GM06990 (cell line): ENCODE measurements at regions not wholly inside any gene's neighbourhood (a gene's known extent, or its start where the extent isn't known, plus 50 kb on each side); places are given as distances from the start of the nearest gene placed in this dataset.

Source experiments
- DNase-seq: peaks from one replicate; pipeline ENCODE4 v3.0.0-alpha.2; 2011; ENCODE audit not compliant: insufficient read length; ENCODE audit errors: extremely low read depth
- H3K27me3 ChIP-seq: replicated peaks from 2 replicates; pipeline ENCODE4 v1.6.0; 2011; ENCODE audit warnings: low read length; ENCODE audit not compliant: control insufficient read depth, insufficient read depth
- H3K36me3 ChIP-seq: 2 replicates; pipeline ENCODE4 v1.5.1; 2011; ENCODE audit warnings: low read length; ENCODE audit not compliant: control insufficient read depth, insufficient read depth
- H3K4me3 ChIP-seq: replicated peaks from 2 replicates; pipeline ENCODE4 v1.5.1; 2011; ENCODE audit warnings: low read depth, mild to moderate bottlenecking, control low read depth, low read length
- CTCF ChIP-seq: IDR thresholded peaks from 2 replicates; pipeline ENCODE4 v1.5.1; 2011; ENCODE audit warnings: low read length, control low read depth, mild to moderate bottlenecking, inconsistent platforms; ENCODE audit not compliant: insufficient read depth, poor library complexity, severe bottlenecking

GRCh38 chr1:208336137-208336518 is 91.9 kb upstream of the PLXNA2 start:
- Histone ChIP-seq H3K36me3 (no peaks in the 10 kb centered on the region), H3K27me3 (no peaks in the 10 kb centered on the region; the same call in 1 of the 2 replicates), H3K4me3 (no peak overlapping the region)
- no peak for TF ChIP-seq CTCF
- DNase-seq: no peak

- no peak for TF ChIP-seq CTCF
- H3K4me3 ChIP-seq: no peak overlapping the region
- H3K36me3 ChIP-seq: no peaks in the 10 kb centered on the region
- no peak for DNase-seq
- no peaks in the 10 kb centered on the region for H3K27me3 ChIP-seq
Observed at GRCh38 chr1:208339911-208340310, 95.7 kb upstream of the PLXNA2 start.

- TF ChIP-seq CTCF: no peak
- Histone ChIP-seq H3K36me3 (no peaks in the 10 kb centered on the region), H3K27me3 (no peaks in the 10 kb centered on the region), H3K4me3 (no peak overlapping the region)
- DNase-seq: no peak
Observed at GRCh38 chr1:208343226-208343625, 99.0 kb upstream of the PLXNA2 start.

- no peak for DNase-seq
- no peaks in the 10 kb centered on the region for H3K27me3 ChIP-seq
- no peaks in the 10 kb centered on the region for H3K36me3 ChIP-seq
- no peak overlapping the region for H3K4me3 ChIP-seq
- no peak for TF ChIP-seq CTCF
Observed at GRCh38 chr1:208344202-208344857, 100.1 kb upstream of the PLXNA2 start.

- no peak for DNase-seq
- Histone ChIP-seq H3K27me3 (no peaks in the 10 kb centered on the region), H3K36me3 (no peaks in the 10 kb centered on the region), H3K4me3 (no peak overlapping the region)
- TF ChIP-seq CTCF: no peak
Observed at GRCh38 chr1:208347191-208347590, 103.0 kb upstream of the PLXNA2 start.
